Panc1 (cell line): ENCODE measurements at regions not wholly inside any gene's neighbourhood (a gene's known extent, or its start where the extent isn't known, plus 50 kb on each side); places are given as distances from the start of the nearest gene placed in this dataset.

Experiments used
- CTCF ChIP-seq: fragments of 450-650 bp; IDR thresholded peaks from 2 replicates; pipeline ENCODE4 v1.5.1; 2017; ENCODE audit warnings: mild to moderate bottlenecking
- TCF7L2 ChIP-seq: IDR thresholded peaks from 2 replicates; pipeline ENCODE4 v1.6.1; 2011; ENCODE audit warnings: mild to moderate bottlenecking, low read depth, low read length, inconsistent platforms

GRCh38 chr9:1294641-1295258 lies 244.6 kb downstream of the DMRT2 start:
- TF ChIP-seq CTCF (no peak), TCF7L2 (no peak)
